K562 (cell line): ENCODE measurements at regions not wholly inside any gene's neighbourhood (a gene's known extent, or its start where the extent isn't known, plus 50 kb on each side); places are given as distances from the start of the nearest gene placed in this dataset.

Source experiments
- BRF1 ChIP-seq: IDR thresholded peaks from 3 replicates; pipeline ENCODE4 v1.6.1; 2011; ENCODE audit warnings: borderline replicate concordance, mild to moderate bottlenecking; ENCODE audit not compliant: insufficient read length; ENCODE audit errors: extremely low read depth
- ESRRB ChIP-seq: fragments of 250-450 bp; sonication (Bioruptor Pico); IDR thresholded peaks from 2 replicates; pipeline ENCODE4 v1.5.0; 2020; ENCODE audit warnings: mild to moderate bottlenecking, moderate library complexity, borderline replicate concordance
- EWSR1 ChIP-seq: fragments of 450-650 bp; IDR thresholded peaks from 2 replicates; pipeline ENCODE4 v1.6.1; 2018; ENCODE audit warnings: borderline replicate concordance, mild to moderate bottlenecking, low read depth, moderate library complexity; ENCODE audit not compliant: partially characterized antibody
- HNRNPLL ChIP-seq: fragments of 200-400 bp; formaldehyde crosslinking; IDR thresholded peaks from 2 replicates; pipeline ENCODE4 v1.6.1; 2017; ENCODE audit warnings: low read length, low read depth, mild to moderate bottlenecking; ENCODE audit not compliant: poor library complexity, severe bottlenecking
- ZFP30 ChIP-seq: fragments of 250-450 bp; sonication (Bioruptor Pico); IDR thresholded peaks from 2 replicates; pipeline ENCODE4 v1.8.0; 2022; ENCODE audit warnings: moderate library complexity, mild to moderate bottlenecking, inconsistent platforms, borderline replicate concordance
- TF ChIP-seq, protein P1 (sequence below): fragments of 200-600 bp; sonication (generic); IDR thresholded peaks from one replicate; pipeline ENCODE4 v1.6.1; 2012; ENCODE audit warnings: mild to moderate bottlenecking, low read depth, low read length, inconsistent platforms
- TF ChIP-seq, protein P2 (sequence below): IDR thresholded peaks from 3 replicates; pipeline ENCODE4 v1.6.1; 2011; ENCODE audit warnings: borderline replicate concordance, mild to moderate bottlenecking; ENCODE audit not compliant: insufficient read length, insufficient read depth
- TF ChIP-seq, protein P3 (sequence below), 2 experiments: fragments of 150-350 bp in 1 of 2; IDR thresholded peaks; 2 replicates each; pipeline ENCODE4 v1.6.1; 2012 to 2016; ENCODE audit warnings: low read depth in 2 of 2, low read length in 2 of 2, mild to moderate bottlenecking in 1 of 2, moderate library complexity in 1 of 2
- TF ChIP-seq, protein P4 (sequence below): sonication (generic); IDR thresholded peaks from 2 replicates; pipeline ENCODE4 v1.6.1; 2016

DNA sequence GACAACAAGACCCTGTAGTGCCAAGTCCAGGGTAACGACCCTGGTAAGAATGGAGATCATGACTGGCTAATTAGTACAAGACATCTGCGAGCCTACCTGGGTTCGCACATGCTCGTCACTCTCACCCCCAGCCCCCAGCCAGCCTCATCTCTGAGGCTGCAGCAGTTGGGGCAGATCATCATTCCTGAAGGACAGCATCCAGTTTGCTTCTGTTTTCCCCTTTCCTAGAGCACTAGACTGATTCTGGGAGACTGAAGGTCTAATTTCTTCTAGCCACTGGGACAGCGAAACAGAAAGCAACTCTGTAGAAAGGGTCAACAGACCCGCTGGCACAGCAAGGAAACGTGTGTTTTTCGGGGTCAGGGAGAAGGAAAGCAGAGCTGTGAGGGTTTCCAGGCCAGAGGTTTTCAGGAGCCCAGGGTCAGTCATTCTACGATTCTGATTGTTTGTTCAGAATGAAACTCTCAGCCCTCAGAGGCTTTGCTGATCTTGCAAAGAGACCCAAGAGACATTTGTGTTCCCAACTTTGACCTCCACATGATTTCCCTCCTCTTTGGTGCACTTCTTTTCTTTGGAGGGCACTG, 343.1 kb upstream of the NOCT start (continued):
- TF ChIP-seq, protein P1, sequence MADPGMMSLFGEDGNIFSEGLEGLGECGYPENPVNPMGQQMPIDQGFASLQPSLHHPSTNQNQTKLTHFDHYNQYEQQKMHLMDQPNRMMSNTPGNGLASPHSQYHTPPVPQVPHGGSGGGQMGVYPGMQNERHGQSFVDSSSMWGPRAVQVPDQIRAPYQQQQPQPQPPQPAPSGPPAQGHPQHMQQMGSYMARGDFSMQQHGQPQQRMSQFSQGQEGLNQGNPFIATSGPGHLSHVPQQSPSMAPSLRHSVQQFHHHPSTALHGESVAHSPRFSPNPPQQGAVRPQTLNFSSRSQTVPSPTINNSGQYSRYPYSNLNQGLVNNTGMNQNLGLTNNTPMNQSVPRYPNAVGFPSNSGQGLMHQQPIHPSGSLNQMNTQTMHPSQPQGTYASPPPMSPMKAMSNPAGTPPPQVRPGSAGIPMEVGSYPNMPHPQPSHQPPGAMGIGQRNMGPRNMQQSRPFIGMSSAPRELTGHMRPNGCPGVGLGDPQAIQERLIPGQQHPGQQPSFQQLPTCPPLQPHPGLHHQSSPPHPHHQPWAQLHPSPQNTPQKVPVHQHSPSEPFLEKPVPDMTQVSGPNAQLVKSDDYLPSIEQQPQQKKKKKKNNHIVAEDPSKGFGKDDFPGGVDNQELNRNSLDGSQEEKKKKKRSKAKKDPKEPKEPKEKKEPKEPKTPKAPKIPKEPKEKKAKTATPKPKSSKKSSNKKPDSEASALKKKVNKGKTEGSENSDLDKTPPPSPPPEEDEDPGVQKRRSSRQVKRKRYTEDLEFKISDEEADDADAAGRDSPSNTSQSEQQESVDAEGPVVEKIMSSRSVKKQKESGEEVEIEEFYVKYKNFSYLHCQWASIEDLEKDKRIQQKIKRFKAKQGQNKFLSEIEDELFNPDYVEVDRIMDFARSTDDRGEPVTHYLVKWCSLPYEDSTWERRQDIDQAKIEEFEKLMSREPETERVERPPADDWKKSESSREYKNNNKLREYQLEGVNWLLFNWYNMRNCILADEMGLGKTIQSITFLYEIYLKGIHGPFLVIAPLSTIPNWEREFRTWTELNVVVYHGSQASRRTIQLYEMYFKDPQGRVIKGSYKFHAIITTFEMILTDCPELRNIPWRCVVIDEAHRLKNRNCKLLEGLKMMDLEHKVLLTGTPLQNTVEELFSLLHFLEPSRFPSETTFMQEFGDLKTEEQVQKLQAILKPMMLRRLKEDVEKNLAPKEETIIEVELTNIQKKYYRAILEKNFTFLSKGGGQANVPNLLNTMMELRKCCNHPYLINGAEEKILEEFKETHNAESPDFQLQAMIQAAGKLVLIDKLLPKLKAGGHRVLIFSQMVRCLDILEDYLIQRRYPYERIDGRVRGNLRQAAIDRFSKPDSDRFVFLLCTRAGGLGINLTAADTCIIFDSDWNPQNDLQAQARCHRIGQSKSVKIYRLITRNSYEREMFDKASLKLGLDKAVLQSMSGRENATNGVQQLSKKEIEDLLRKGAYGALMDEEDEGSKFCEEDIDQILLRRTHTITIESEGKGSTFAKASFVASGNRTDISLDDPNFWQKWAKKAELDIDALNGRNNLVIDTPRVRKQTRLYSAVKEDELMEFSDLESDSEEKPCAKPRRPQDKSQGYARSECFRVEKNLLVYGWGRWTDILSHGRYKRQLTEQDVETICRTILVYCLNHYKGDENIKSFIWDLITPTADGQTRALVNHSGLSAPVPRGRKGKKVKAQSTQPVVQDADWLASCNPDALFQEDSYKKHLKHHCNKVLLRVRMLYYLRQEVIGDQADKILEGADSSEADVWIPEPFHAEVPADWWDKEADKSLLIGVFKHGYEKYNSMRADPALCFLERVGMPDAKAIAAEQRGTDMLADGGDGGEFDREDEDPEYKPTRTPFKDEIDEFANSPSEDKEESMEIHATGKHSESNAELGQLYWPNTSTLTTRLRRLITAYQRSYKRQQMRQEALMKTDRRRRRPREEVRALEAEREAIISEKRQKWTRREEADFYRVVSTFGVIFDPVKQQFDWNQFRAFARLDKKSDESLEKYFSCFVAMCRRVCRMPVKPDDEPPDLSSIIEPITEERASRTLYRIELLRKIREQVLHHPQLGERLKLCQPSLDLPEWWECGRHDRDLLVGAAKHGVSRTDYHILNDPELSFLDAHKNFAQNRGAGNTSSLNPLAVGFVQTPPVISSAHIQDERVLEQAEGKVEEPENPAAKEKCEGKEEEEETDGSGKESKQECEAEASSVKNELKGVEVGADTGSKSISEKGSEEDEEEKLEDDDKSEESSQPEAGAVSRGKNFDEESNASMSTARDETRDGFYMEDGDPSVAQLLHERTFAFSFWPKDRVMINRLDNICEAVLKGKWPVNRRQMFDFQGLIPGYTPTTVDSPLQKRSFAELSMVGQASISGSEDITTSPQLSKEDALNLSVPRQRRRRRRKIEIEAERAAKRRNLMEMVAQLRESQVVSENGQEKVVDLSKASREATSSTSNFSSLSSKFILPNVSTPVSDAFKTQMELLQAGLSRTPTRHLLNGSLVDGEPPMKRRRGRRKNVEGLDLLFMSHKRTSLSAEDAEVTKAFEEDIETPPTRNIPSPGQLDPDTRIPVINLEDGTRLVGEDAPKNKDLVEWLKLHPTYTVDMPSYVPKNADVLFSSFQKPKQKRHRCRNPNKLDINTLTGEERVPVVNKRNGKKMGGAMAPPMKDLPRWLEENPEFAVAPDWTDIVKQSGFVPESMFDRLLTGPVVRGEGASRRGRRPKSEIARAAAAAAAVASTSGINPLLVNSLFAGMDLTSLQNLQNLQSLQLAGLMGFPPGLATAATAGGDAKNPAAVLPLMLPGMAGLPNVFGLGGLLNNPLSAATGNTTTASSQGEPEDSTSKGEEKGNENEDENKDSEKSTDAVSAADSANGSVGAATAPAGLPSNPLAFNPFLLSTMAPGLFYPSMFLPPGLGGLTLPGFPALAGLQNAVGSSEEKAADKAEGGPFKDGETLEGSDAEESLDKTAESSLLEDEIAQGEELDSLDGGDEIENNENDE: no peak
- no peak for TF ChIP-seq BRF1
- no peak for TF ChIP-seq HNRNPLL
- TF ChIP-seq, protein P2, sequence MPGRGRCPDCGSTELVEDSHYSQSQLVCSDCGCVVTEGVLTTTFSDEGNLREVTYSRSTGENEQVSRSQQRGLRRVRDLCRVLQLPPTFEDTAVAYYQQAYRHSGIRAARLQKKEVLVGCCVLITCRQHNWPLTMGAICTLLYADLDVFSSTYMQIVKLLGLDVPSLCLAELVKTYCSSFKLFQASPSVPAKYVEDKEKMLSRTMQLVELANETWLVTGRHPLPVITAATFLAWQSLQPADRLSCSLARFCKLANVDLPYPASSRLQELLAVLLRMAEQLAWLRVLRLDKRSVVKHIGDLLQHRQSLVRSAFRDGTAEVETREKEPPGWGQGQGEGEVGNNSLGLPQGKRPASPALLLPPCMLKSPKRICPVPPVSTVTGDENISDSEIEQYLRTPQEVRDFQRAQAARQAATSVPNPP: no peak
- TF ChIP-seq, protein P3, sequence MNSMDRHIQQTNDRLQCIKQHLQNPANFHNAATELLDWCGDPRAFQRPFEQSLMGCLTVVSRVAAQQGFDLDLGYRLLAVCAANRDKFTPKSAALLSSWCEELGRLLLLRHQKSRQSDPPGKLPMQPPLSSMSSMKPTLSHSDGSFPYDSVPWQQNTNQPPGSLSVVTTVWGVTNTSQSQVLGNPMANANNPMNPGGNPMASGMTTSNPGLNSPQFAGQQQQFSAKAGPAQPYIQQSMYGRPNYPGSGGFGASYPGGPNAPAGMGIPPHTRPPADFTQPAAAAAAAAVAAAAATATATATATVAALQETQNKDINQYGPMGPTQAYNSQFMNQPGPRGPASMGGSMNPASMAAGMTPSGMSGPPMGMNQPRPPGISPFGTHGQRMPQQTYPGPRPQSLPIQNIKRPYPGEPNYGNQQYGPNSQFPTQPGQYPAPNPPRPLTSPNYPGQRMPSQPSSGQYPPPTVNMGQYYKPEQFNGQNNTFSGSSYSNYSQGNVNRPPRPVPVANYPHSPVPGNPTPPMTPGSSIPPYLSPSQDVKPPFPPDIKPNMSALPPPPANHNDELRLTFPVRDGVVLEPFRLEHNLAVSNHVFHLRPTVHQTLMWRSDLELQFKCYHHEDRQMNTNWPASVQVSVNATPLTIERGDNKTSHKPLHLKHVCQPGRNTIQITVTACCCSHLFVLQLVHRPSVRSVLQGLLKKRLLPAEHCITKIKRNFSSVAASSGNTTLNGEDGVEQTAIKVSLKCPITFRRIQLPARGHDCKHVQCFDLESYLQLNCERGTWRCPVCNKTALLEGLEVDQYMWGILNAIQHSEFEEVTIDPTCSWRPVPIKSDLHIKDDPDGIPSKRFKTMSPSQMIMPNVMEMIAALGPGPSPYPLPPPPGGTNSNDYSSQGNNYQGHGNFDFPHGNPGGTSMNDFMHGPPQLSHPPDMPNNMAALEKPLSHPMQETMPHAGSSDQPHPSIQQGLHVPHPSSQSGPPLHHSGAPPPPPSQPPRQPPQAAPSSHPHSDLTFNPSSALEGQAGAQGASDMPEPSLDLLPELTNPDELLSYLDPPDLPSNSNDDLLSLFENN (IDR thresholded peaks at IDR 0.05; ENCODE audit: low read depth in 2 of 2, low read length in 2 of 2): no peak
- TF ChIP-seq, protein P4, sequence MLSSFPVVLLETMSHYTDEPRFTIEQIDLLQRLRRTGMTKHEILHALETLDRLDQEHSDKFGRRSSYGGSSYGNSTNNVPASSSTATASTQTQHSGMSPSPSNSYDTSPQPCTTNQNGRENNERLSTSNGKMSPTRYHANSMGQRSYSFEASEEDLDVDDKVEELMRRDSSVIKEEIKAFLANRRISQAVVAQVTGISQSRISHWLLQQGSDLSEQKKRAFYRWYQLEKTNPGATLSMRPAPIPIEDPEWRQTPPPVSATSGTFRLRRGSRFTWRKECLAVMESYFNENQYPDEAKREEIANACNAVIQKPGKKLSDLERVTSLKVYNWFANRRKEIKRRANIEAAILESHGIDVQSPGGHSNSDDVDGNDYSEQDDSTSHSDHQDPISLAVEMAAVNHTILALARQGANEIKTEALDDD: no peak
- no peak for TF ChIP-seq EWSR1
- TF ChIP-seq ESRRB (CRISPR knock-in tag): no peak
- TF ChIP-seq ZFP30: no peak
